GM23248 (cell line): ENCODE measurements at regions not wholly inside any gene's neighbourhood (a gene's known extent, or its start where the extent isn't known, plus 50 kb on each side); places are given as distances from the start of the nearest gene placed in this dataset.

Experiments
- EZH2 ChIP-seq: fragments of 200-600 bp; sonication (generic); IDR thresholded peaks from 2 replicates; pipeline ENCODE4 v1.6.1; 2018; ENCODE audit warnings: antibody characterized with exemption, mild to moderate bottlenecking; ENCODE audit not compliant: insufficient read depth, poor library complexity, severe bottlenecking
- EZH2phosphoT487 ChIP-seq: fragments of 200-600 bp; sonication (generic); IDR thresholded peaks from 2 replicates; pipeline ENCODE4 v1.6.1; 2018; ENCODE audit warnings: antibody characterized with exemption, moderate library complexity, mild to moderate bottlenecking, low read depth; ENCODE audit not compliant: insufficient read depth

DNA sequence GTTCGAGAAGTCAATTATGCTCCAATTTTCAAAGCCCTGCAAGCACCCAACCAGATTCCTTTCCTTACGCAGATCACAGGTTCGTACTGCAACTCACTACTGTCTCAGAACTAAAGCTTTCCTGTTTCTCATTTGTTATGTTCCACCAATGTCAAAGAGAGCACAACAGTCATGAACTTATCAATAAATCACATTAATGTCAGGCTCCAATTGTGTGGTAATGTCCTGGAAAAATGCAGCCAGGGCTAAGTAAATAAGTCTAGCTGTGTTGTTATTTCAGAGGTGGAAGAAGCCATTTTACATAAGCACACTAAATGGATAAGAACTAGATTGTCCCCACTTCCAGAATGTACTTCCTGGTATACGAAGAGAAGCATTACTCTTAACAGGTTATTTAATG, 488.6 kb upstream of the PTGER4 start:
- TF ChIP-seq EZH2 (no peak), EZH2phosphoT487 (no peak)
